ENCODE measurements at regions not wholly inside any gene's neighbourhood (a gene's known extent, or its start where the extent isn't known, plus 50 kb on each side); places are given as distances from the start of the nearest gene placed in this dataset.

GRCh38 chr17:68657576-68657975, 56.4 kb upstream of the FAM20A start:
- Histone ChIP-seq H3K4me1 (ENCODE audit: control insufficient read depth, insufficient read depth, low read length) (no peaks in the 10 kb centered on the region), H3K27me3 (ENCODE audit: control insufficient read depth, insufficient read depth, low read length) (no peaks in the 10 kb centered on the region), H3K36me3 (ENCODE audit: control insufficient read depth, insufficient read depth, low read length) (no peaks in the 10 kb centered on the region), H3K9me3 (ENCODE audit: control insufficient read depth, insufficient read depth, low read depth, low read length) (no peaks in the 10 kb centered on the region), H3K4me3 (ENCODE audit: low read depth in 2 of 2, low read length in 2 of 2) (no peak overlapping the region), H3K27ac (ENCODE audit: low read length) (no peak overlapping the region)
- DNase-seq (ENCODE audit: low read depth, low spot score) = no peak
- TF ChIP-seq CTCF (IDR thresholded peaks at IDR 0.05) = no peak
- TF ChIP-seq, protein P1, sequence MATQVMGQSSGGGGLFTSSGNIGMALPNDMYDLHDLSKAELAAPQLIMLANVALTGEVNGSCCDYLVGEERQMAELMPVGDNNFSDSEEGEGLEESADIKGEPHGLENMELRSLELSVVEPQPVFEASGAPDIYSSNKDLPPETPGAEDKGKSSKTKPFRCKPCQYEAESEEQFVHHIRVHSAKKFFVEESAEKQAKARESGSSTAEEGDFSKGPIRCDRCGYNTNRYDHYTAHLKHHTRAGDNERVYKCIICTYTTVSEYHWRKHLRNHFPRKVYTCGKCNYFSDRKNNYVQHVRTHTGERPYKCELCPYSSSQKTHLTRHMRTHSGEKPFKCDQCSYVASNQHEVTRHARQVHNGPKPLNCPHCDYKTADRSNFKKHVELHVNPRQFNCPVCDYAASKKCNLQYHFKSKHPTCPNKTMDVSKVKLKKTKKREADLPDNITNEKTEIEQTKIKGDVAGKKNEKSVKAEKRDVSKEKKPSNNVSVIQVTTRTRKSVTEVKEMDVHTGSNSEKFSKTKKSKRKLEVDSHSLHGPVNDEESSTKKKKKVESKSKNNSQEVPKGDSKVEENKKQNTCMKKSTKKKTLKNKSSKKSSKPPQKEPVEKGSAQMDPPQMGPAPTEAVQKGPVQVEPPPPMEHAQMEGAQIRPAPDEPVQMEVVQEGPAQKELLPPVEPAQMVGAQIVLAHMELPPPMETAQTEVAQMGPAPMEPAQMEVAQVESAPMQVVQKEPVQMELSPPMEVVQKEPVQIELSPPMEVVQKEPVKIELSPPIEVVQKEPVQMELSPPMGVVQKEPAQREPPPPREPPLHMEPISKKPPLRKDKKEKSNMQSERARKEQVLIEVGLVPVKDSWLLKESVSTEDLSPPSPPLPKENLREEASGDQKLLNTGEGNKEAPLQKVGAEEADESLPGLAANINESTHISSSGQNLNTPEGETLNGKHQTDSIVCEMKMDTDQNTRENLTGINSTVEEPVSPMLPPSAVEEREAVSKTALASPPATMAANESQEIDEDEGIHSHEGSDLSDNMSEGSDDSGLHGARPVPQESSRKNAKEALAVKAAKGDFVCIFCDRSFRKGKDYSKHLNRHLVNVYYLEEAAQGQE (IDR thresholded peaks at IDR 0.05; ENCODE audit: insufficient read depth in 1 of 2, low read depth in 2 of 2, low read length in 1 of 2) = no peak
- TF ChIP-seq POLR2AphosphoS5 (IDR thresholded peaks at IDR 0.05; ENCODE audit: low read depth, low read length) = no peak
- no peak for TF ChIP-seq SIN3A (IDR thresholded peaks at IDR 0.05; ENCODE audit: borderline replicate concordance, insufficient read depth, low read depth, low read length)
- TF ChIP-seq TCF7L2 (IDR thresholded peaks at IDR 0.05; ENCODE audit: low read depth, low read length) = no peak
- ChIA-PET CTCF (no interaction called here), POLR2A (no interaction called here)
- intact Hi-C loops (cut with micrococcal nuclease; ENCODE audit: unreplicated experiment) (no loop called here), in situ Hi-C loops (cut with HindIII; ENCODE audit: low pct_unique_long_range_greater_than_20kb, low sequenced_read_pairs) (no loop called here)
- no peak for ATAC-seq
- no TSS peak for BruUV-seq (replicated peaks)

GRCh38 chr17:68657166-68657565, 56.0 kb upstream of the FAM20A start:
- H3K9me3 ChIP-seq (ENCODE audit: control insufficient read depth, insufficient read depth, low read depth, low read length) = no peaks in the 10 kb centered on the region
- no peak for TF ChIP-seq CTCF (IDR thresholded peaks at IDR 0.05)
- no peak for TF ChIP-seq POLR2AphosphoS5 (IDR thresholded peaks at IDR 0.05; ENCODE audit: low read depth, low read length)
- TF ChIP-seq SIN3A (IDR thresholded peaks at IDR 0.05; ENCODE audit: borderline replicate concordance, insufficient read depth, low read depth, low read length) = no peak
- no peak for TF ChIP-seq TCF7L2 (IDR thresholded peaks at IDR 0.05; ENCODE audit: low read depth, low read length)
- TF ChIP-seq, protein P1 (IDR thresholded peaks at IDR 0.05; ENCODE audit: insufficient read depth in 1 of 2, low read depth in 2 of 2, low read length in 1 of 2) = no peak
- POLR2A ChIA-PET = no interaction called here
- in situ Hi-C loops (cut with HindIII; ENCODE audit: low pct_unique_long_range_greater_than_20kb, low sequenced_read_pairs) = no loop called here
- intact Hi-C loops (cut with micrococcal nuclease; ENCODE audit: unreplicated experiment) = no loop called here
- no peaks in the 10 kb centered on the region for H3K4me1 ChIP-seq (ENCODE audit: control insufficient read depth, insufficient read depth, low read length)
- DNase-seq (ENCODE audit: low read depth, low spot score) = no peak
- H3K36me3 ChIP-seq (ENCODE audit: control insufficient read depth, insufficient read depth, low read length) = no peaks in the 10 kb centered on the region
- H3K27ac ChIP-seq (ENCODE audit: low read length) = no peak overlapping the region
- no peak for ATAC-seq
- CTCF ChIA-PET = no interaction called here
- H3K27me3 ChIP-seq (ENCODE audit: control insufficient read depth, insufficient read depth, low read length) = no peaks in the 10 kb centered on the region
- BruUV-seq (replicated peaks) = no TSS peak
- no peak overlapping the region for H3K4me3 ChIP-seq (ENCODE audit: low read depth in 2 of 2, low read length in 2 of 2)
